GM18526 (cell line): ENCODE measurements at regions not wholly inside any gene's neighbourhood (a gene's known extent, or its start where the extent isn't known, plus 50 kb on each side); places are given as distances from the start of the nearest gene placed in this dataset.
A peak's percentile ranks its signal among the peaks of the same experiment; 100 is the strongest.

Experiments used
- POLR2A ChIP-seq: IDR thresholded peaks from 3 replicates; pipeline ENCODE4 v1.6.1; 2011; ENCODE audit not compliant: insufficient read length; ENCODE audit errors: extremely low read depth

GRCh38 chr15:31208817-31209216 lies 107.3 kb upstream of the TRPM1 start:
- TF ChIP-seq POLR2A = no peak

- no peak for TF ChIP-seq POLR2A
Measured at GRCh38 chr15:31211353-31211752, 109.8 kb upstream of the TRPM1 start.

GRCh38 chr15:31212326-31213080 lies 111.0 kb upstream of the TRPM1 start:
- no peak for TF ChIP-seq POLR2A

DNA sequence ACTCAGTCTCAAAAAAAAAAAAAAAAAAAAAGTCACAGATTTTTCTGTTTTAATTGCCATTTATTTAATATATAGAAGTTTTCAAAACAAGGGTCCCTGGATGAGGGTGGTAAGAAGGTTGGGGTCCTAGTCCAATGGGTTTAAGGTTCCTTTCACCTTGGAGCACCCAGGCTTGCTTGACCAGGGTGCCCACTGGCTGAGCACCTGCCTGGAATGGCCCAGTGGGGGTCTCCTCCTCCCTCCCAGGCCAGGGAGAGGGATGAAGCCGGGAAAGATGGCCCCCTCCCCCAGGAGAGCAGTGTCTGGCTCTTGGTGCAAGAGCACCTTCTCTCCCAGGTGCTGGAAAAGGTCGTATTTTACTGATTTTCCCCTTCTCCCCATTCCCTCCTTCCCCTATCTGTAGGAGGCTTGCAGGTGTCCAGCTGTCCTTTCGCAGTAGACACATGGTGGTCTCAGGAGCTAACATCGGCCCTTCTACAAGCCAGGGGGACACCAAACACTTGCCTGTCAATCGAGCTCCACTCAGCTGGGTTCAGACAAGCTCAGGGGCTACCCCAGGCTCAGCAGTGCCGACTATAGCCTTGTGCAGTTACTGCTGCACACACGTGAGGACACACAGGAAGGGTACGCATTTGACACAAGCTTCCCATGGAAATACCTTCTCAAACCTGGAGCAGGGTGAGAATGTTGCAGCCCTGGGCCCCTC lies 112.3 kb upstream of the KLF13 start:
- no peak for TF ChIP-seq POLR2A

- no peak for TF ChIP-seq POLR2A
Measured at GRCh38 chr15:31214864-31215489, 111.7 kb upstream of the KLF13 start.

- TF ChIP-seq POLR2A = no peak
Measured at GRCh38 chr15:31215490-31216214, 111.0 kb upstream of the KLF13 start.

DNA sequence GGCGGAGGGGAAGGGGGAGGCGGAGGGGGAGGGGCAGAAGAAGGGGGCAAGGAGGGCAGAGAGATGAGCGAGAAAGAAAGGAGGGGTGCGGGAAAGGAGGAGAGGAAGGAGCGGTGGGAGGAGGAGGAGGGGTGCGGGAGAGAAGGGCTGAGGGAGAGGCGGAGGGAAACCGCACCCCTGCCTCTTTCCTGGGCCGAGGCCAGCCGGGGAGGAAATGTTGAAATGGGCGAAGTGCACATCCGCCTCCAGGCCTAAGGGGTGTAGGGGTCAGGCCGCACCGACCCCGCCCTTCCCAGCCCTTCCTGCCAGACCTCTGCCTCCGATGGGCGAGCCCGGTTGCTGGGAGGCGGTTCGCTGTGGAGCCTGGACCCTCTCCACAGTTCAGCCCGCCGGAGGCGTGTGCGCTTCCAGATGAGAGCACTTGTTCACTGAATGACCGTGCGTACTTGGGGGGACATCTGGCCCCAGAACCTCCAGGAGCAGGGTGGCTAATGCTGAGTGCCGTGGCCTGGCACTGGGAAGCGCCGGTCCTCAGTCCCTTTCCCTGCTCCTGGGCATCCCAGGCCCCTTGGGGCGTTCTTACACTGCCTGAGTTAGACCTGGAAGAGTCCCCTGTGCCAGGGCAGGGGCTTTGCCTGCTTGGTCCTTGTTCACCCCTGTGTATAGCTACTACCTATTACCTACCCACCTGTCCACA lies 110.3 kb upstream of the KLF13 start:
- TF ChIP-seq POLR2A = peak; percentile 66

GRCh38 chr15:31217067-31217466 lies 109.6 kb upstream of the KLF13 start:
- no peak for TF ChIP-seq POLR2A

- no peak for TF ChIP-seq POLR2A
Measured at GRCh38 chr15:31217566-31218270, 108.9 kb upstream of the KLF13 start.

DNA sequence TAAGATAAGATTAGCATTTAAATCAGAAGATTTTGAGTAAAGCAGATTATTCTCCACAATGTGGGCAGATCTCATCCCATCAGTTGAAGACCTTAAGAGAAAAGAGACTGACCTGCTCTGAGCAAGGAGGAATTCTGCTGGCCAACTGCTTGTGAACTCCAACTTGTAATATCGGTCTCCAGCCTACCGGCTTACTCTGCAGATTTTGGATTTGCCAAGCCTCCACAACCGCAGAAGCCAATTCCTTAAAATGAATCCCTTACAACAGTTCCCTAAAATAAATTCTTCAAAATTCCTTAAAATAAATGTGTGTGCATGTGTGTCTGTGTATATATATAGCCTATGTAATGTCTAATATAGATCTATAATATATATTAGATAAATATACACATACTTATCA lies 107.4 kb upstream of the KLF13 start:
- TF ChIP-seq POLR2A = no peak

DNA sequence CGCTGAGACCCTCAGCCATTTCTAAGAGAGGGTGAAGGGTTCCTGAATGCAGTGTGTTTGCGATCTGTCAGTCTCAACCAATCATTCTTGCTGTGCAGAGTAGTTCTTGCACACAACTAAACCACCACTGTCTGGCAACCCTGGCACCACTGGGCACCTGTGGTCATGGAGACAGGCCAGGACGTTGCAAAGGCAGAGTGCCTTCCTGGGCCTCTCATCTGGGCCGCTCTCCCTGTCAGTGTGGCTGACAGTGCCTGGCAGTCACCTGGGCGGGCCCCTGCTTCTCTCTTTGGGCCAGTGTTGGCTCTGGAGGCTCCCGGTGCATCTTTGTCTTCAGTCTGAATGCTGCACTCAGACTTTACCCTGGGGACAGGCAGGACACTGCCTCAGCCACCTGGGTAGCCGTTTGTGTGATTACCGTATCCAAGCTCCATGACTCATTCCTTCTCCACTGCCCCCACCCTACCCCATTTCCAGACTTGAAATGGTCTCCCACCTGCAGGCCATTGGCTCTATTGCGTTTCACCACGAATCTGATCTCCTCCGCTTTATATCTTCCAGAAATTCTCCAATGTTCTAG lies 104.6 kb upstream of the KLF13 start:
- TF ChIP-seq POLR2A = no peak

GRCh38 chr15:31222773-31223341 lies 103.8 kb upstream of the KLF13 start:
- TF ChIP-seq POLR2A = no peak

DNA sequence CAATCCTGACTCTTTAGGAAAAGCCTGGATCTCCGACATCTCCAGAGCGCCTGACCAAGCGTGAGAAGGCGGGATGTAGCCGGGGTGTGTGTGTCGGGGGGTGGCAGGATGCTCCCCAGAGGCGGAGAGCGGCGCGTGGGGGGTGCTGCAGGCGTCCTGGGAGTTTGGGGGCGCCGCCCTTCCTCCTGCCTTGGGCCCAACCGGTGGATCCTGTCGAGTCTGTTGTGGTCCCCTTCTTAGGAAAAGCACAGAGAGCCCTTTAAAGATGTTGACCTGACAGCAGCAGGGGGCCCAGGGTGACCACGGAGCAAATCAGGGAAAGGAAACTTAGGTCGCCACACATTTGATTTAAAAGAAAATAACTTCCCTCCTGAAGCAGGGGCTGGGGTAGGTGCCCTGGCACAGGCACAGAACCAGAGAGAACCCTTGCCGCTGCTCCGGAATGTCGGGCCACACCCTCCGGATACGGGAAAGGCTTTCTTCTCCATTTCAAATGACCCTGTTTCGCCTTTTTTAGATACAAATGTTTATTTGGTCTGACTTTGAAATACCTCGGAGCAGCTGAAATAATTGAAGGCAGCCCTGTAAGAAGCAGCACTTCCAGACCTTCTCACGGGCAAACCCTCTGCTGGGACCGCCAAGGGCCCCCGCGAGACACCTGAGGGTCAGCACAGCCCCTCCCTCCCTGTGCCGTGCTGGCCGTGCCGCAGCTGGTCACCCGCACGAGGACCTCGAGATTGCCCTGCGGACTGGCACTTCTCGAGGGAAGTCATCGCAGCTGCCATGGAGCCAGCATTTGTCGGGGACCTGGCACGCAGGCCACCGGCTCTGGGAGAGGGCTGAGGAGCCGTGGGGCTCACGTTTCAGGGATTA lies 102.9 kb upstream of the KLF13 start:
- TF ChIP-seq POLR2A = no peak
